ENCODE measurements at regions not wholly inside any gene's neighbourhood (a gene's known extent, or its start where the extent isn't known, plus 50 kb on each side); places are given as distances from the start of the nearest gene placed in this dataset.

DNA sequence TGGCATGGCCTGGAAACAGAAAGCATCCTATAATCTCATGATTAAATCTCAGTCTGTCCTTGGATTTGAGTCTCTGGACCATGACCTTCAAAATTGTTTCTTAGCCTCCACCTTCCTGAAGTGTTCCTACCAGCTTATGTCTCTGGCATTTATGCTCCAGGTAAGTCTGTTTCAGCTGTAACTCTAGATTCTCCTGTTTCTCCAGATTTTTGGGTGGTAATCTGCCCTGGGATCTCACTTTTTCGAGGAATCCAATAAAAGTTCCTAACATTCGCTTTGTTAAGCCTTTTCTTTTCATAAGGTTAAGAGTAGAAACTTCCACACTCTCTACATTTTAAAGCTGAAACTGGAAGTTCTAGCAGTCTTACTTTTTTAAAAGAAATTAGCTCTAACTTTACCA is 318.5 kb downstream of the C6orf118 start:
- no peak for TF ChIP-seq CHD1 (IDR thresholded peaks at IDR 0.05; ENCODE audit: low read length)
- no peak for TF ChIP-seq ZNF551 (CRISPR knock-in tag; IDR thresholded peaks at IDR 0.05)
- no peak for TF ChIP-seq SMARCA4 (IDR thresholded peaks at IDR 0.05)
- no peak for TF ChIP-seq MECOM (CRISPR knock-in tag; IDR thresholded peaks at IDR 0.05)
- no peak for TF ChIP-seq KDM4B (IDR thresholded peaks at IDR 0.05; ENCODE audit: borderline replicate concordance in 2 of 2, low read depth in 1 of 2)
- TF ChIP-seq SMAD3 (CRISPR knock-in tag; conservative IDR thresholded peaks at IDR 0.05): no peak
- TF ChIP-seq HMG20A (CRISPR knock-in tag; conservative IDR thresholded peaks at IDR 0.05): no peak
- TF ChIP-seq ETV5 (CRISPR knock-in tag; IDR thresholded peaks at IDR 0.05; ENCODE audit: low read depth): no peak
- TF ChIP-seq, protein P1, sequence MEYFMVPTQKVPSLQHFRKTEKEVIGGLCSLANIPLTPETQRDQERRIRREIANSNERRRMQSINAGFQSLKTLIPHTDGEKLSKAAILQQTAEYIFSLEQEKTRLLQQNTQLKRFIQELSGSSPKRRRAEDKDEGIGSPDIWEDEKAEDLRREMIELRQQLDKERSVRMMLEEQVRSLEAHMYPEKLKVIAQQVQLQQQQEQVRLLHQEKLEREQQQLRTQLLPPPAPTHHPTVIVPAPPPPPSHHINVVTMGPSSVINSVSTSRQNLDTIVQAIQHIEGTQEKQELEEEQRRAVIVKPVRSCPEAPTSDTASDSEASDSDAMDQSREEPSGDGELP (CRISPR knock-in tag; IDR thresholded peaks at IDR 0.05; ENCODE audit: borderline replicate concordance): no peak
- TF ChIP-seq BRD4 (IDR thresholded peaks at IDR 0.05): no peak
- no peak for TF ChIP-seq ZNF282 (CRISPR knock-in tag; IDR thresholded peaks at IDR 0.05)
- TF ChIP-seq ZNF449 (CRISPR knock-in tag; IDR thresholded peaks at IDR 0.05): no peak
- TF ChIP-seq ESRRB (CRISPR knock-in tag; IDR thresholded peaks at IDR 0.05; ENCODE audit: borderline replicate concordance): no peak
- TF ChIP-seq KLF10 (CRISPR knock-in tag; IDR thresholded peaks at IDR 0.05): no peak
- TF ChIP-seq SRSF9 (IDR thresholded peaks at IDR 0.05; ENCODE audit: borderline replicate concordance, low read depth, low read length): no peak
- no peak for TF ChIP-seq TEAD2 (tag; IDR thresholded peaks at IDR 0.05)
- TF ChIP-seq TCF3 (CRISPR knock-in tag; IDR thresholded peaks at IDR 0.05): no peak
- TF ChIP-seq EGR1 (conservative IDR thresholded peaks at IDR 0.05): no peak
- no peak for TF ChIP-seq NR4A1 (CRISPR knock-in tag; IDR thresholded peaks at IDR 0.05)
- no peak for TF ChIP-seq NR4A1 (tag; IDR thresholded peaks at IDR 0.05)
- TF ChIP-seq PTTG1 (tag; IDR thresholded peaks at IDR 0.05; ENCODE audit: low read depth): no peak
- no peak overlapping the region for H3K4me3 ChIP-seq
- POLR2A ChIA-PET: no interaction called here
- H3K4me2 ChIP-seq (ENCODE audit: insufficient read depth, low read length): no peak overlapping the region
- H4K20me1 ChIP-seq (replicated peaks; ENCODE audit: control insufficient read depth, insufficient read depth, low read length): no peaks in the 10 kb centered on the region
- H3K27me3 ChIP-seq (ENCODE audit: control insufficient read depth in 2 of 2, insufficient read depth in 2 of 2, low read length in 2 of 2): no peaks in the 10 kb centered on the region
- H3K79me2 ChIP-seq (ENCODE audit: control insufficient read depth, insufficient read depth, low read length): no peaks in the 10 kb centered on the region
- no peak for ATAC-seq
- no peaks in the 10 kb centered on the region for H3K9me1 ChIP-seq (ENCODE audit: control insufficient read depth, insufficient read depth, low read length)
- WGBS (ENCODE audit: insufficient coverage, low coverage, missing lambda C conversion rate): 3% methylated on average over 2 of the region's 2 CpGs
- no peak overlapping the region for H3K27ac ChIP-seq (ENCODE audit: extremely low read depth, low read depth, low read length)
- in situ Hi-C loops (cut with MboI): no loop called here
- CTCF ChIA-PET (ENCODE audit: low intra/inter-chr PET ratio): no interaction called here
- intact Hi-C loops (cut with micrococcal nuclease): no loop called here
- DNase-seq (ENCODE audit: extremely low read depth in 1 of 4, low spot score in 3 of 4): no peak
- H3K9ac ChIP-seq (ENCODE audit: insufficient read depth in 1 of 2, low read depth in 2 of 2, low read length in 2 of 2): no peak overlapping the region
- no peaks in the 10 kb centered on the region for H3K36me3 ChIP-seq (ENCODE audit: control insufficient read depth, insufficient read depth, low read length)
- no peak overlapping the region for H2AFZ ChIP-seq (ENCODE audit: low read depth, low read length)
- no TSS peak for BruUV-seq (replicated peaks)
- H3K9me3 ChIP-seq (replicated peaks; ENCODE audit: control insufficient read depth, insufficient read depth, low read depth, low read length): no peaks in the 10 kb centered on the region; the same call in 1 of the 2 replicates
- H3K4me1 ChIP-seq (replicated peaks in 1 of 2; ENCODE audit: control insufficient read depth in 2 of 2, insufficient read depth in 2 of 2, low read length in 2 of 2): no peaks in the 10 kb centered on the region
- no peak for FAIRE-seq

Measured in K562 (cell line).